ENCODE measurements at regions not wholly inside any gene's neighbourhood (a gene's known extent, or its start where the extent isn't known, plus 50 kb on each side); places are given as distances from the start of the nearest gene placed in this dataset.

GRCh38 chr7:70951271-70951962 lies 180.5 kb upstream of the GALNT17 start:
- H3K9me3 ChIP-seq (replicated peaks), result peaks cover 27% of the 10 kb centered on the region
- H3K4me3 ChIP-seq, result no peak overlapping the region
- H3K4me1 ChIP-seq, result no peaks in the 10 kb centered on the region
- H3K27ac ChIP-seq (replicated peaks), result no peak overlapping the region
- DNase-seq, result no peak
- peaks cover 8% of the 10 kb centered on the region for H3K27me3 ChIP-seq (ENCODE audit: low read depth)
- intact Hi-C loops (cut with micrococcal nuclease), result no loop called here
- no peaks in the 10 kb centered on the region for H3K36me3 ChIP-seq
- no peak for TF ChIP-seq CTCF (IDR thresholded peaks at IDR 0.05; ENCODE audit: borderline replicate concordance)

GRCh38 chr7:70952311-70952710 lies 179.6 kb upstream of the GALNT17 start:
- no peak overlapping the region for H3K4me3 ChIP-seq
- DNase-seq, result no peak
- intact Hi-C loops (cut with micrococcal nuclease), result no loop called here
- H3K27ac ChIP-seq (replicated peaks), result no peak overlapping the region
- H3K36me3 ChIP-seq, result no peaks in the 10 kb centered on the region
- TF ChIP-seq CTCF (IDR thresholded peaks at IDR 0.05; ENCODE audit: borderline replicate concordance), result no peak
- no peaks in the 10 kb centered on the region for H3K4me1 ChIP-seq
- peaks cover 7% of the 10 kb centered on the region for H3K27me3 ChIP-seq (ENCODE audit: low read depth)
- peaks cover 27% of the 10 kb centered on the region for H3K9me3 ChIP-seq (replicated peaks)

GRCh38 chr7:70953331-70953741 lies 178.6 kb upstream of the GALNT17 start:
- H3K36me3 ChIP-seq, result no peaks in the 10 kb centered on the region
- H3K27me3 ChIP-seq (ENCODE audit: low read depth), result peaks cover 7% of the 10 kb centered on the region
- peaks cover 20% of the 10 kb centered on the region for H3K9me3 ChIP-seq (replicated peaks)
- no peak overlapping the region for H3K4me3 ChIP-seq
- no peaks in the 10 kb centered on the region for H3K4me1 ChIP-seq
- DNase-seq, result no peak
- no peak for TF ChIP-seq CTCF (IDR thresholded peaks at IDR 0.05; ENCODE audit: borderline replicate concordance)
- H3K27ac ChIP-seq (replicated peaks), result no peak overlapping the region
- intact Hi-C loops (cut with micrococcal nuclease), result no loop called here

GRCh38 chr7:70953796-70954195 lies 178.1 kb upstream of the GALNT17 start:
- intact Hi-C loops (cut with micrococcal nuclease), result loop anchor here (2.0 kb wide), 1 partner anchor 19 kb away; no protein-coding TSS in a partner anchor
- no peaks in the 10 kb centered on the region for H3K4me1 ChIP-seq
- H3K27me3 ChIP-seq (ENCODE audit: low read depth), result peaks cover 7% of the 10 kb centered on the region
- H3K27ac ChIP-seq (replicated peaks), result no peak overlapping the region
- no peak for TF ChIP-seq CTCF (IDR thresholded peaks at IDR 0.05; ENCODE audit: borderline replicate concordance)
- peaks cover 15% of the 10 kb centered on the region for H3K9me3 ChIP-seq (replicated peaks)
- no peaks in the 10 kb centered on the region for H3K36me3 ChIP-seq
- H3K4me3 ChIP-seq, result no peak overlapping the region
- no peak for DNase-seq

GRCh38 chr7:70972693-70973092 lies 159.3 kb upstream of the GALNT17 start:
- no peaks in the 10 kb centered on the region for H3K4me1 ChIP-seq
- H3K9me3 ChIP-seq (replicated peaks), result peaks cover 15% of the 10 kb centered on the region
- no peaks in the 10 kb centered on the region for H3K36me3 ChIP-seq
- no peak overlapping the region for H3K4me3 ChIP-seq
- no peak overlapping the region for H3K27ac ChIP-seq (replicated peaks)
- intact Hi-C loops (cut with micrococcal nuclease), result loop anchor here (2.0 kb wide), 1 partner anchor 18 kb away; no protein-coding TSS in a partner anchor
- no peak for TF ChIP-seq CTCF (IDR thresholded peaks at IDR 0.05; ENCODE audit: borderline replicate concordance)
- DNase-seq, result no peak
- H3K27me3 ChIP-seq (ENCODE audit: low read depth), result peaks cover 18% of the 10 kb centered on the region
